DMS53 treated with DMSO at 0.1 percent for 48 hours (cell line): ENCODE measurements at regions not wholly inside any gene's neighbourhood (a gene's known extent, or its start where the extent isn't known, plus 50 kb on each side); places are given as distances from the start of the nearest gene placed in this dataset.

ENCODE experiments used
- DNase-seq: peaks from one replicate; lab custom pipeline; 2025; ENCODE audit not compliant: unreplicated experiment; lab: John Stamatoyannopoulos, UW

- peak; percentile 26 for DNase-seq
Measured at GRCh38 chr1:36650200-36651065, 167.7 kb upstream of the CSF3R start.

- DNase-seq: no peak
Measured at GRCh38 chr1:36645867-36646266, 163.2 kb upstream of the CSF3R start.

- no peak for DNase-seq
Measured at GRCh38 chr1:36644556-36644955, 161.8 kb upstream of the CSF3R start.

- DNase-seq: no peak
Measured at GRCh38 chr1:36643371-36644270, 160.9 kb upstream of the CSF3R start.

GRCh38 chr1:36642802-36643201, 160.1 kb upstream of the CSF3R start:
- no peak for DNase-seq

GRCh38 chr1:36641776-36642175, 159.1 kb upstream of the CSF3R start:
- no peak for DNase-seq

GRCh38 chr1:36639461-36639860, 156.7 kb upstream of the CSF3R start:
- DNase-seq: no peak

- no peak for DNase-seq
Measured at GRCh38 chr1:36638268-36638667, 155.6 kb upstream of the CSF3R start.

GRCh38 chr1:36636206-36636605, 153.5 kb upstream of the CSF3R start:
- no peak for DNase-seq

GRCh38 chr1:36635284-36635683, 152.6 kb upstream of the CSF3R start:
- DNase-seq: no peak

GRCh38 chr1:36628804-36629203, 146.1 kb upstream of the CSF3R start:
- DNase-seq: no peak

GRCh38 chr1:36626435-36626834, 143.7 kb upstream of the CSF3R start:
- DNase-seq: no peak

- no peak for DNase-seq
Measured at GRCh38 chr1:36625935-36626310, 143.2 kb upstream of the CSF3R start.

- DNase-seq: no peak
Measured at GRCh38 chr1:36625253-36625934, 142.7 kb upstream of the CSF3R start.

- DNase-seq: no peak
Measured at GRCh38 chr1:36624466-36624865, 141.8 kb upstream of the CSF3R start.

- DNase-seq: no peak
Measured at GRCh38 chr1:36622741-36623648, 140.3 kb upstream of the CSF3R start.

GRCh38 chr1:36621531-36621930, 138.8 kb upstream of the CSF3R start:
- no peak for DNase-seq

GRCh38 chr1:36620142-36620541, 137.4 kb upstream of the CSF3R start:
- no peak for DNase-seq

- no peak for DNase-seq
Measured at GRCh38 chr1:36614991-36615390, 132.3 kb upstream of the CSF3R start.

- DNase-seq: no peak
Measured at GRCh38 chr1:36614571-36614970, 131.9 kb upstream of the CSF3R start.
